Right atrium auricular region (tissue), 2 donors: ENCODE measurements at regions not wholly inside any gene's neighbourhood (a gene's known extent, or its start where the extent isn't known, plus 50 kb on each side); places are given as distances from the start of the nearest gene placed in this dataset.

ENCODE experiments used
- DNase-seq: peaks from one replicate; pipeline ENCODE4 v3.0.0-alpha.2; 2019; ENCODE audit warnings: low spot score
- H3K27ac ChIP-seq, 2 donors: fragments of 200-600 bp; sonication (generic); 1 replicate in 1 of 2; 2 replicates in 1 of 2; pipeline ENCODE4 v1.5.1; 2016 to 2019
- H3K27me3 ChIP-seq, 2 donors: fragments of 200-600 bp; sonication (generic); one replicate each; pipeline versions ENCODE4 v1.5.1 to v1.6.0; 2017 to 2019
- H3K36me3 ChIP-seq: fragments of 200-600 bp; sonication (generic); one replicate; pipeline ENCODE4 v1.5.1; 2016
- H3K4me1 ChIP-seq, 2 donors: fragments of 200-600 bp; sonication (generic); one replicate each; pipeline versions ENCODE4 v1.5.1 to v1.6.0; 2017 to 2019
- H3K4me3 ChIP-seq, 2 donors: fragments of 200-600 bp; sonication (generic); 1 replicate in 1 of 2; 2 replicates in 1 of 2; pipeline ENCODE4 v1.5.1; 2017 to 2019; ENCODE audit warnings: mild to moderate bottlenecking in 1 of 2, moderate library complexity in 1 of 2
- H3K9me3 ChIP-seq, 2 donors: fragments of 200-600 bp; sonication (generic); one replicate each; pipeline ENCODE4 v1.5.1; 2019
- TF ChIP-seq, protein P1 (sequence below), 2 donors: fragments of 200-600 bp; sonication (generic); IDR thresholded peaks; one replicate each; pipeline ENCODE4 v1.5.1; 2019; ENCODE audit warnings: antibody characterized with exemption in 2 of 2

DNA sequence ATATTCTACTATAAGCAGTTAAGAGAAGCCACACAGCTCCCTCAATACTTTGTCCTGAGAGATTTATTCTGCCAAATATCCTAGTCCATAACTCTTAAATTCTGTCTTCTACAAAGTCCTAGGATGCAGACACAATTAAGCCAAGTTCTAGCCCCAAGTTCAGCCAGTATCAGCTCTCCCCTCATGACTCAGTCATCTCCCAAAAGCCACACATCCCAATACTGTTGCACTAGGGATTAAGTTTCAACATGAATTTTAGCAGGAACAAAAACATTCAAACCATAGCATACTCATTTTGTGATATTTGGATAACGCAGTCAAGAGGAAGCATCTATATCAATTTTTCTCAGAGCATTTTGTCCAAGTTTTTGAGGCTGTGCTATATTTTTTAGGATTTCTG lies 277.4 kb downstream of the FZD1 start:
- H3K4me1 ChIP-seq = no peaks in the 10 kb centered on the region

DNA sequence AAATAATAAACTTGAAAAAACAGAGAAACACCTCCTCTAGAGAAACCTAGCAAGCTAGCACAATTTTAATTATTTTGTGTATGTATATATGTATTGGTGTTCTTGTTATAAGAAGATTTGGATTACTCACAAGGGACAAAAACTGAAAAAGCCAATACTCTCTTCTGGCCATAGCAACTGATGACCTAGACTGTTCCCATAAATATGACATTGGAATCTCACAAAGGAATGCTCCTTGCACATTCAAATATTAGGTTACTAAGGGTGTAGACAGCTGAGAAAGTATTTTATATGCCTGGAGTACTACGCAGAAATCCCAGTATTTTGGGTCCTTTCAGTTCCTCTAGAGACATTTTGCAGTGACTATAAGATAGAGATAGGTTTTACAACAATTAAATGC lies 279.4 kb downstream of the FZD1 start:
- DNase-seq = no peak
- no peak overlapping the region for H3K27ac ChIP-seq
- TF ChIP-seq, protein P1, sequence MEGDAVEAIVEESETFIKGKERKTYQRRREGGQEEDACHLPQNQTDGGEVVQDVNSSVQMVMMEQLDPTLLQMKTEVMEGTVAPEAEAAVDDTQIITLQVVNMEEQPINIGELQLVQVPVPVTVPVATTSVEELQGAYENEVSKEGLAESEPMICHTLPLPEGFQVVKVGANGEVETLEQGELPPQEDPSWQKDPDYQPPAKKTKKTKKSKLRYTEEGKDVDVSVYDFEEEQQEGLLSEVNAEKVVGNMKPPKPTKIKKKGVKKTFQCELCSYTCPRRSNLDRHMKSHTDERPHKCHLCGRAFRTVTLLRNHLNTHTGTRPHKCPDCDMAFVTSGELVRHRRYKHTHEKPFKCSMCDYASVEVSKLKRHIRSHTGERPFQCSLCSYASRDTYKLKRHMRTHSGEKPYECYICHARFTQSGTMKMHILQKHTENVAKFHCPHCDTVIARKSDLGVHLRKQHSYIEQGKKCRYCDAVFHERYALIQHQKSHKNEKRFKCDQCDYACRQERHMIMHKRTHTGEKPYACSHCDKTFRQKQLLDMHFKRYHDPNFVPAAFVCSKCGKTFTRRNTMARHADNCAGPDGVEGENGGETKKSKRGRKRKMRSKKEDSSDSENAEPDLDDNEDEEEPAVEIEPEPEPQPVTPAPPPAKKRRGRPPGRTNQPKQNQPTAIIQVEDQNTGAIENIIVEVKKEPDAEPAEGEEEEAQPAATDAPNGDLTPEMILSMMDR (IDR thresholded peaks at IDR 0.05) = no peak
- no peaks in the 10 kb centered on the region for H3K27me3 ChIP-seq
- H3K36me3 ChIP-seq = no peaks in the 10 kb centered on the region
- no peaks in the 10 kb centered on the region for H3K9me3 ChIP-seq
- no peaks in the 10 kb centered on the region for H3K4me1 ChIP-seq
- no peak overlapping the region for H3K4me3 ChIP-seq

More for the DNA sequence above, 277.4 kb downstream of the FZD1 start:
- no peaks in the 10 kb centered on the region for H3K36me3 ChIP-seq
- no peak overlapping the region for H3K27ac ChIP-seq
- TF ChIP-seq, protein P1 (IDR thresholded peaks at IDR 0.05) = no peak
- H3K4me3 ChIP-seq = no peak overlapping the region
- no peaks in the 10 kb centered on the region for H3K9me3 ChIP-seq
- DNase-seq = no peak
- H3K27me3 ChIP-seq = no peaks in the 10 kb centered on the region

DNA sequence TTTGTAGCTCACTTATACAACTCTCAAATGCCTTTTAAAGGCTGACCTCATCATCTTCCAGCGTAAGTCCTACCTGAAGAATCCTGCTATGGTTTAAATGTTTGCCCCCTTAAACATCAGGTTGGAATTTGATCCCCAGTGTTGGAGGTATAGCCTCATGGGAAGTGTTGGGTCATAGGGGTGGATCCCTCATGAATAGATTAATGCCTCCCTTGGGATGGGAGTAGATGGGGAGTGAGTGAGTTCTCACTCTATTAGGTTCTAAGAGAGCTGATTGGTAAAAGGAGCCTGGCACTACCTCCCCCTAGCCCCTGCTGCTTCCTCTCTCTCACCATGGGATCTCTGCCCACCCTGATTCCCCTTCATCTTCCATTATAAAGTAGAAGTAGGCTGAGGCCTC lies 285.6 kb downstream of the FZD1 start:
- Histone ChIP-seq H3K4me3 (no peak overlapping the region), H3K9me3 (no peaks in the 10 kb centered on the region), H3K4me1 (no peaks in the 10 kb centered on the region), H3K27me3 (no peaks in the 10 kb centered on the region), H3K27ac (no peak overlapping the region), H3K36me3 (no peaks in the 10 kb centered on the region)
- TF ChIP-seq, protein P1 (IDR thresholded peaks at IDR 0.05) = no peak
- DNase-seq = no peak

DNA sequence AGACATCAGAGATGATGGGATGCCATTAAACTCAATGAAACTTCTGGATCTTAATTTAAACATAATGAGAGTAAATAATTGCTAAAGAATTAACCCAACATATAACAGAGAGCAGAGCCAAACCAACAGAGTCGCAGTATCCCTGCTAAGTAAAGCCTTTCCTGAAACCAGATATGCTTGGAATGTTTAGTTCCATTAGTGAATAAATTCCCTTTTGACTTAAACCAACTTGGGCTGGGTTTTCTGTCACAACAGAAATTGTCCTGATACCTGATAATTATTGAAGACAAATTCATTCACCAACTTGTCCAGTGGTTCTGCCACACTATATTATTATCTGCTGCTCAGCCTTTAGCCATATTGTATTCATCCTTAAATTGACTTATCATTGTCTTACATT lies 286.7 kb downstream of the FZD1 start:
- no peak for DNase-seq
- TF ChIP-seq, protein P1 (IDR thresholded peaks at IDR 0.05) = no peak
- Histone ChIP-seq H3K4me3 (no peak overlapping the region), H3K4me1 (no peaks in the 10 kb centered on the region), H3K27ac (no peak overlapping the region), H3K27me3 (no peaks in the 10 kb centered on the region), H3K9me3 (no peaks in the 10 kb centered on the region), H3K36me3 (no peaks in the 10 kb centered on the region)

DNA sequence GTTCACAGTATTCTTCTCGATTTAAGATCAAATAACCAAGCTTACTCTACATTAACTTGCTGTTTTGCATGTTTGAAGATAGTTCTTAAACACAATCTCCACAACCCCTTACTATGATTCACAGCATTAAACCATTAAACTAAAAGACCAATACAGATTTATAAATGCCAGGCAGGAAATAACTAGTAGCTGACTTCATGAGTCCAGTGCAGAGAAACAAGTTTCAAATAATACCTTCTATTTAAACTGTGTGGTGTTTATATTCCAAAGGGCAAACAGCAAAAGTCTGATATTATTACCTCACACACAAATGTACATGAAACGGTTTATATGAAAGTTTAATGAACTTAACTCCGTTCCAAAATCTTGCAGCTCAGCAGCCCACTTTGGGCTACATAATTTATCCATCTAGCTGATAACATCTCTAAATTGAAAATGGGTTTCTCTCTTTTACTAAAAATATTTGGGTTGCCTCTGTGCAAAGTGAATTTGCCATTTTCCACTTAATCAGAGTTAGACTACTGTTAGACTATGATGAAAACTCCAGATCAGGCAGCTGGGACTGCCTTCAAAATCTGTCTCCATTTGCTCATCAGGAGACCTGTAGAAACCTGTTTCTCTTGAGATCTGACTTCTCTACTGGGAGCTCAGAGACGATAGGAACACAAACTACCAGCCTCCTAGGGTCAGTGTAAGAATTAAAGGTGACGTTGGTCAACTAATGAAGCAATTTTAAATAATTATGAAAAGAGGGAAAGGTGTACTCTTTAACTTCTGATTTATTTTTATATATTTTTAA lies 287.3 kb downstream of the FZD1 start:
- TF ChIP-seq, protein P1 (IDR thresholded peaks at IDR 0.05) = no peak
- Histone ChIP-seq H3K9me3 (no peaks in the 10 kb centered on the region), H3K27me3 (no peaks in the 10 kb centered on the region), H3K4me3 (no peak overlapping the region), H3K27ac (no peak overlapping the region), H3K36me3 (no peaks in the 10 kb centered on the region), H3K4me1 (no peaks in the 10 kb centered on the region)
- no peak for DNase-seq

DNA sequence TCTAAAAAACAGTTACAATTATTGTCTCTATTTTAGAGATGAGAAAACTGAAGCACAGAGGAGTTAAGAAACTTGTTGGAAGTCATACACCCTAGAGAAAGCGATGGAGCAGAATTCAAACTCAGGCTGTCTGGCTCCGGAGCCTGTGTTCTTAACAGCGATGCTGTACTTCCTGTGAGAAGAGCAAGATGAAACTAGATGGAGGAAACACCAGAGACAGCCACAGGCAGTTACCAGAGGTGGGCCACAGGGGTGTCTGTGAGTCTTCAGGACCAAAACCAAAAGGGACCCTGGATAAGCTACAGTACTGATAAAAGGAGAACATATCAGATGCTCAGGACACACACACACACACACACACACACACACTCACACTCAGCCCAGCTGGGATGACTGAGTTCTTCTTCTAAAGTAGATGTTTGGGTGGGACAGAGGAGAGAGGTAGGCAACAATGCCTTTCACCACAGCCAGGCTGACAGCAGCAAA lies 289.2 kb downstream of the FZD1 start:
- no peaks in the 10 kb centered on the region for H3K27me3 ChIP-seq
- TF ChIP-seq, protein P1 (IDR thresholded peaks at IDR 0.05) = no peak
- no peaks in the 10 kb centered on the region for H3K36me3 ChIP-seq
- H3K9me3 ChIP-seq = no peaks in the 10 kb centered on the region
- no peak overlapping the region for H3K27ac ChIP-seq
- no peaks in the 10 kb centered on the region for H3K4me1 ChIP-seq
- H3K4me3 ChIP-seq = no peak overlapping the region
- DNase-seq = no peak
